HL-60 (cell line): ENCODE measurements at regions not wholly inside any gene's neighbourhood (a gene's known extent, or its start where the extent isn't known, plus 50 kb on each side); places are given as distances from the start of the nearest gene placed in this dataset.

Experiments used
- DNase-seq, 2 experiments: peaks; one replicate each; pipeline ENCODE4 v3.0.0-alpha.2; 2010 to 2020; ENCODE audit warnings: low read depth in 1 of 2, low spot score in 1 of 2
- H3K27ac ChIP-seq: fragments of 250-450 bp; sonication (Bioruptor Pico); replicated peaks from 2 replicates; pipeline ENCODE4 v1.5.1; 2020; ENCODE audit warnings: mild to moderate bottlenecking, moderate library complexity
- H3K27me3 ChIP-seq: fragments of 250-450 bp; sonication (Bioruptor Pico); 2 replicates; pipeline ENCODE4 v1.5.1; 2021; ENCODE audit warnings: mild to moderate bottlenecking, moderate library complexity; ENCODE audit not compliant: insufficient read depth, poor library complexity, severe bottlenecking
- H3K4me3 ChIP-seq: replicated peaks from 2 replicates; pipeline ENCODE4 v1.5.1; 2011; ENCODE audit warnings: mild to moderate bottlenecking, control low read depth, low read length; ENCODE audit not compliant: insufficient read depth
- GABPA ChIP-seq: IDR thresholded peaks from 2 replicates; pipeline ENCODE4 v1.6.1; 2012; ENCODE audit warnings: low read depth
- POLR2AphosphoS5 ChIP-seq: IDR thresholded peaks from 2 replicates; pipeline ENCODE4 v1.6.1; 2012; ENCODE audit warnings: low read depth
- SPI1 ChIP-seq: IDR thresholded peaks from 2 replicates; pipeline ENCODE4 v1.6.1; 2012; ENCODE audit warnings: low read depth, mild to moderate bottlenecking, borderline replicate concordance
- TF ChIP-seq, protein P1 (sequence below): IDR thresholded peaks from 2 replicates; pipeline ENCODE4 v1.6.1; 2012; ENCODE audit warnings: low read depth; ENCODE audit not compliant: insufficient replicate concordance
- TF ChIP-seq, protein P2 (sequence below): IDR thresholded peaks from one replicate; pipeline ENCODE4 v1.5.1; 2011; ENCODE audit warnings: low read length, control low read depth, inconsistent platforms; ENCODE audit not compliant: insufficient read depth

DNA sequence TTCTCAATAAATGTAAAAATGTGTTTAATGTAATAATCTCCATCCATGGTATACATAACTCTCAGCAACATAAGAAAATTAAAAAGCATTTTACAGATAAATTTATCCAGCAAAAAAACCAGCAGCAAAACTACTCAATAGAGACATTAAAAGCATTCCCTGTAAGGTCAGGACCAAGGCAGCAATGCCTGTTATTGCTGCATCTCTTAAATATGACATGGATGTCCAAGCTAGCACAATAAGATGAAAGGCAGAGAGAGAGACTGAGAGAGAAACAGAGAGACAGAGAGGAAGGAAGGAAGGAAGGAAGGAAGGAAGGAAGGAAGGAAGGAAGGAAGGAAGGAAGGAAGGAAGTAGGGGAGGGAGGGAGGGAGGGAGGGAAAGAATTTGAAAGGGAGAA is 289.0 kb upstream of the PAPPA start:
- TF ChIP-seq GABPA (no peak), POLR2AphosphoS5 (no peak), SPI1 (no peak)
- TF ChIP-seq, protein P1, sequence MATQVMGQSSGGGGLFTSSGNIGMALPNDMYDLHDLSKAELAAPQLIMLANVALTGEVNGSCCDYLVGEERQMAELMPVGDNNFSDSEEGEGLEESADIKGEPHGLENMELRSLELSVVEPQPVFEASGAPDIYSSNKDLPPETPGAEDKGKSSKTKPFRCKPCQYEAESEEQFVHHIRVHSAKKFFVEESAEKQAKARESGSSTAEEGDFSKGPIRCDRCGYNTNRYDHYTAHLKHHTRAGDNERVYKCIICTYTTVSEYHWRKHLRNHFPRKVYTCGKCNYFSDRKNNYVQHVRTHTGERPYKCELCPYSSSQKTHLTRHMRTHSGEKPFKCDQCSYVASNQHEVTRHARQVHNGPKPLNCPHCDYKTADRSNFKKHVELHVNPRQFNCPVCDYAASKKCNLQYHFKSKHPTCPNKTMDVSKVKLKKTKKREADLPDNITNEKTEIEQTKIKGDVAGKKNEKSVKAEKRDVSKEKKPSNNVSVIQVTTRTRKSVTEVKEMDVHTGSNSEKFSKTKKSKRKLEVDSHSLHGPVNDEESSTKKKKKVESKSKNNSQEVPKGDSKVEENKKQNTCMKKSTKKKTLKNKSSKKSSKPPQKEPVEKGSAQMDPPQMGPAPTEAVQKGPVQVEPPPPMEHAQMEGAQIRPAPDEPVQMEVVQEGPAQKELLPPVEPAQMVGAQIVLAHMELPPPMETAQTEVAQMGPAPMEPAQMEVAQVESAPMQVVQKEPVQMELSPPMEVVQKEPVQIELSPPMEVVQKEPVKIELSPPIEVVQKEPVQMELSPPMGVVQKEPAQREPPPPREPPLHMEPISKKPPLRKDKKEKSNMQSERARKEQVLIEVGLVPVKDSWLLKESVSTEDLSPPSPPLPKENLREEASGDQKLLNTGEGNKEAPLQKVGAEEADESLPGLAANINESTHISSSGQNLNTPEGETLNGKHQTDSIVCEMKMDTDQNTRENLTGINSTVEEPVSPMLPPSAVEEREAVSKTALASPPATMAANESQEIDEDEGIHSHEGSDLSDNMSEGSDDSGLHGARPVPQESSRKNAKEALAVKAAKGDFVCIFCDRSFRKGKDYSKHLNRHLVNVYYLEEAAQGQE = no peak
- TF ChIP-seq, protein P2, sequence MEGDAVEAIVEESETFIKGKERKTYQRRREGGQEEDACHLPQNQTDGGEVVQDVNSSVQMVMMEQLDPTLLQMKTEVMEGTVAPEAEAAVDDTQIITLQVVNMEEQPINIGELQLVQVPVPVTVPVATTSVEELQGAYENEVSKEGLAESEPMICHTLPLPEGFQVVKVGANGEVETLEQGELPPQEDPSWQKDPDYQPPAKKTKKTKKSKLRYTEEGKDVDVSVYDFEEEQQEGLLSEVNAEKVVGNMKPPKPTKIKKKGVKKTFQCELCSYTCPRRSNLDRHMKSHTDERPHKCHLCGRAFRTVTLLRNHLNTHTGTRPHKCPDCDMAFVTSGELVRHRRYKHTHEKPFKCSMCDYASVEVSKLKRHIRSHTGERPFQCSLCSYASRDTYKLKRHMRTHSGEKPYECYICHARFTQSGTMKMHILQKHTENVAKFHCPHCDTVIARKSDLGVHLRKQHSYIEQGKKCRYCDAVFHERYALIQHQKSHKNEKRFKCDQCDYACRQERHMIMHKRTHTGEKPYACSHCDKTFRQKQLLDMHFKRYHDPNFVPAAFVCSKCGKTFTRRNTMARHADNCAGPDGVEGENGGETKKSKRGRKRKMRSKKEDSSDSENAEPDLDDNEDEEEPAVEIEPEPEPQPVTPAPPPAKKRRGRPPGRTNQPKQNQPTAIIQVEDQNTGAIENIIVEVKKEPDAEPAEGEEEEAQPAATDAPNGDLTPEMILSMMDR = no peak
- Histone ChIP-seq H3K4me3 (no peak overlapping the region), H3K27ac (no peak overlapping the region), H3K27me3 (no peaks in the 10 kb centered on the region)
- no peak for DNase-seq

DNA sequence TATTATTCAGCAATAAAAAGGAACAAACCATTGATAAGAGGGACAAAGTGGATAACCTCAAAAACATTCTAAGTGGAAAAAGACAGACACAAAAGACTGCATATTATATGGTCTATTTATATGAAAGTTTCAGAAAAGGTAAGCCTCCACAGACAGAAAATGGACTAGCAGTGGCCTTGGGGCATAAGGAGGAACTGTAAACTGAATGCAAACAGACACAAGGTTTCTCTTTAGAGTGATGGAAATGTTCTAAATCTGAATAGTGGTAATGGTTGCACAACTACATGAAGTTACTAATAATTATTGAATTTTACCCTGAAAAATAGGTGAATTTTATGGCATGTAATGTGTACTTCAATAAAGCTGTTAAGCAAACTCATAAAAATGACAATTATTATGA is 286.3 kb upstream of the PAPPA start:
- no peak overlapping the region for H3K4me3 ChIP-seq
- no peaks in the 10 kb centered on the region for H3K27me3 ChIP-seq
- no peak for TF ChIP-seq POLR2AphosphoS5
- TF ChIP-seq, protein P2 = no peak
- TF ChIP-seq GABPA = no peak
- no peak for TF ChIP-seq SPI1
- TF ChIP-seq, protein P1 = no peak
- DNase-seq = no peak
- H3K27ac ChIP-seq = no peak overlapping the region

DNA sequence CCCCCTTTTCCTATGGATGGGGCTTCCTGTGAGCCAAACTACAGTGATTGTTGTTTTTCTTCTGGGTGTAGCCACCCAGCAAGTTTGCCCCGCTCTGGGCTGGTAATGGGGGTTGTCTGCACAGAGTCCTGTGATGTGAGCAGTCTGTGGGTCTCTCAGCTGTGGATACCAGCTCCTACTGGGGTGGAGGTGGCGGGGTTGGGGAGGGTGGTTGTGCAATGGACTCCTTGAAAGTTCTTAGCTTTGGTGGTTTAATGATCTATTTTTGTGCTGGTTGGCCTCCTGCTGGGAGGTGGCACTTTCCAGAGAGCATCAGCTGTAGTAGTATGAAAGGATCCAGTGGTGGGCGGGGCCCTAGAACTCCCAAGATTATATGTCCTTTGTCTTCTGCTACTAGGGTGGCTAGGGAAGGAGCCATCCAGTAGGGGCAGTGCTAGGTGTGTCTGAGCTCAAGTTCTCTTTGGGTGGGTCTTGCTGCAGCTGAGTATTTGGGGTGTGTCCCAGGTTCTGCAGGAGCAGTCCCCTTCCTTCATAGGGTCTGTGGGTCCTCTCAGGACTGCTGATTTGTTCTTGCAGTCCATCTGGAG is 275.6 kb upstream of the PAPPA start:
- Histone ChIP-seq H3K27me3 (no peaks in the 10 kb centered on the region), H3K27ac (no peak overlapping the region), H3K4me3 (no peak overlapping the region)
- TF ChIP-seq SPI1 (no peak), GABPA (no peak), POLR2AphosphoS5 (no peak)
- TF ChIP-seq, protein P2 = no peak
- TF ChIP-seq, protein P1 = no peak
- no peak for DNase-seq
